Endothelial cell (in vitro differentiated cells): ENCODE measurements at regions not wholly inside any gene's neighbourhood (a gene's known extent, or its start where the extent isn't known, plus 50 kb on each side); places are given as distances from the start of the nearest gene placed in this dataset.
A peak's percentile ranks its signal among the peaks of the same experiment; 100 is the strongest.

Experiments used
- DNase-seq: peaks from one replicate; pipeline ENCODE4 v3.0.0; 2021; ENCODE audit warnings: low spot score
- H3K27ac Mint-ChIP-seq: one replicate; pipeline ENCODE4 v1.8.0; 2021; ENCODE audit warnings: mixed read lengths, inconsistent platforms; ENCODE audit not compliant: unreplicated experiment
- H3K27me3 Mint-ChIP-seq: one replicate; pipeline ENCODE4 v1.8.0; 2021; ENCODE audit warnings: mild to moderate bottlenecking, moderate library complexity, mixed read lengths, inconsistent platforms; ENCODE audit not compliant: unreplicated experiment
- H3K36me3 Mint-ChIP-seq: one replicate; pipeline ENCODE4 v1.8.0; 2021; ENCODE audit warnings: mild to moderate bottlenecking, low read depth, mixed read lengths, inconsistent platforms; ENCODE audit not compliant: unreplicated experiment
- H3K4me1 Mint-ChIP-seq: one replicate; pipeline ENCODE4 v1.8.0; 2021; ENCODE audit warnings: mild to moderate bottlenecking, mixed read lengths, inconsistent platforms; ENCODE audit not compliant: unreplicated experiment
- H3K4me3 Mint-ChIP-seq: one replicate; pipeline ENCODE4 v1.8.0; 2021; ENCODE audit warnings: mild to moderate bottlenecking, mixed read lengths, inconsistent platforms; ENCODE audit not compliant: unreplicated experiment
- H3K9me3 Mint-ChIP-seq: one replicate; pipeline ENCODE4 v1.8.0; 2021; ENCODE audit warnings: mixed read lengths, inconsistent platforms; ENCODE audit not compliant: unreplicated experiment
- TF ChIP-seq, protein P1 (sequence below): fragments of 200-600 bp; sonication (generic); IDR thresholded peaks from one replicate; pipeline ENCODE4 v1.5.0; 2021; ENCODE audit warnings: antibody characterized with exemption; ENCODE audit not compliant: unreplicated experiment

DNA sequence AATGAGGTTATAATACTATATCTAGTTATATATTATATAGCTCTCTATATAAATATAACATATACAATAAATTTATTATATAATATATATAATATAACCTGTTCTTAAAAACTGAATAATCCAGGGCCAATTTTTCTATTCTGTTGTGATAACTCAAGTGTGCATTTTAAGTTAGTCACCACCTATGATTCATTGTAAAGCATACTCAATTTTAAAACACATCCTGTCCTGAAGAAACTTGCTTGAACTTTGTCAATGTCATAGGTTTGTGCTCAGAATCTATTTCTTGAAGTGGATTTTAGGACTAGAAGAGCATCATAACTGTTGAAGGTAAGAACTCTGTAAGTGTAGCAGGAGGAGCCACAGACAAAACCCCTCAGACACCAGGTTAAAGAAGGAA lies 1209.8 kb downstream of the REEP3 start:
- Mint-ChIP-seq H3K36me3 (no peaks in the 10 kb centered on the region), H3K27me3 (peaks cover 3% of the 10 kb centered on the region), H3K9me3 (no peaks in the 10 kb centered on the region), H3K27ac (no peak overlapping the region), H3K4me3 (no peak overlapping the region), H3K4me1 (peaks cover 8% of the 10 kb centered on the region)
- TF ChIP-seq, protein P1, sequence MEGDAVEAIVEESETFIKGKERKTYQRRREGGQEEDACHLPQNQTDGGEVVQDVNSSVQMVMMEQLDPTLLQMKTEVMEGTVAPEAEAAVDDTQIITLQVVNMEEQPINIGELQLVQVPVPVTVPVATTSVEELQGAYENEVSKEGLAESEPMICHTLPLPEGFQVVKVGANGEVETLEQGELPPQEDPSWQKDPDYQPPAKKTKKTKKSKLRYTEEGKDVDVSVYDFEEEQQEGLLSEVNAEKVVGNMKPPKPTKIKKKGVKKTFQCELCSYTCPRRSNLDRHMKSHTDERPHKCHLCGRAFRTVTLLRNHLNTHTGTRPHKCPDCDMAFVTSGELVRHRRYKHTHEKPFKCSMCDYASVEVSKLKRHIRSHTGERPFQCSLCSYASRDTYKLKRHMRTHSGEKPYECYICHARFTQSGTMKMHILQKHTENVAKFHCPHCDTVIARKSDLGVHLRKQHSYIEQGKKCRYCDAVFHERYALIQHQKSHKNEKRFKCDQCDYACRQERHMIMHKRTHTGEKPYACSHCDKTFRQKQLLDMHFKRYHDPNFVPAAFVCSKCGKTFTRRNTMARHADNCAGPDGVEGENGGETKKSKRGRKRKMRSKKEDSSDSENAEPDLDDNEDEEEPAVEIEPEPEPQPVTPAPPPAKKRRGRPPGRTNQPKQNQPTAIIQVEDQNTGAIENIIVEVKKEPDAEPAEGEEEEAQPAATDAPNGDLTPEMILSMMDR: no peak
- DNase-seq: no peak

DNA sequence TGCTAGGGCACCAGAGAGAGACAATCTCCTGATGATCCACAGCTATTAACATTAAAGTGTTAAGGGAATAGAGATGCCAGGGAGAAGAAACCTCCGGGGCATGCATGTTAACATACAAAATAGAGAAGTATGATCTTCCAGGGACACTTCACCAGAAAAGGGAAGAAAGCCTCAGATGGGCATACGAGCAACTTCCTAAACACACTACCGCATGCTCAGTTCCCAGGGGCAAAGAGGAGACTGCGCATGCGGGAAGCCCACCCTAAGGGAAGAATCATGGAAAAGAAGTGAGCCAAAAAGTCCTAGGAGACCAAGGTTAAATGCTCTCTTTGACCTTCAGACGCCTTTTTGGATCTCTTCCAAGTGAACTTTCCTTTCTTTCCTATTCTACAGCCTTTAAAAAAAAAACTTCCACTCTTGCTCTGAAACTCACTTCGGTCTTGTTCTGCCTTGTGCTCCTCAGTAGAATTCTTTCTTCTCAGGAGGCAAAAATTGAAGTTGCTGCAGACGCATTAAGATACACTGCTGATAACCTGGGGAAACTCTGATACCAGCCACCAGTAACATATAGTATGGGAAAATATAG lies 1211.3 kb downstream of the REEP3 start:
- Mint-ChIP-seq H3K9me3 (no peaks in the 10 kb centered on the region), H3K4me3 (no peak overlapping the region), H3K27ac (no peak overlapping the region), H3K4me1 (peaks cover 8% of the 10 kb centered on the region), H3K36me3 (no peaks in the 10 kb centered on the region), H3K27me3 (peaks cover 3% of the 10 kb centered on the region)
- TF ChIP-seq, protein P1: no peak
- DNase-seq: no peak

DNA sequence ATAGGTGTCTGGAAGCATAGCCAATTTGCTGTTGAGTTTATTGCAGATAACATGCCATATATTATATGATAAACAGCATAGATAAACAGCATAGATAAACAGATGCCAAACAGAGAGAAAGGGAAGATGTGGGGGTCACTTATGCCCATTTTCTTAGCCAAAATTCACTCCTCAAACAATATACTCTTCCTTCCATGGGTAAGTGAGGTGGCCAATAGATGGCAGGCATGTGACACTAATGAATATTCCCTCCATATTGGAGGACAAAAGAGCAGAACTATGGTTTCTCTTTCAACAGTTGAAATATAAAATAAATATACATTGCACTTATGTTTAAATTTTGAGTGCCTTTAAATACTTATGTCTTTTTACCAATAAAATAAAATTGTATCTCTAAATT lies 1212.8 kb downstream of the REEP3 start:
- H3K27ac Mint-ChIP-seq: no peak overlapping the region
- DNase-seq: peak; percentile 25

DNA sequence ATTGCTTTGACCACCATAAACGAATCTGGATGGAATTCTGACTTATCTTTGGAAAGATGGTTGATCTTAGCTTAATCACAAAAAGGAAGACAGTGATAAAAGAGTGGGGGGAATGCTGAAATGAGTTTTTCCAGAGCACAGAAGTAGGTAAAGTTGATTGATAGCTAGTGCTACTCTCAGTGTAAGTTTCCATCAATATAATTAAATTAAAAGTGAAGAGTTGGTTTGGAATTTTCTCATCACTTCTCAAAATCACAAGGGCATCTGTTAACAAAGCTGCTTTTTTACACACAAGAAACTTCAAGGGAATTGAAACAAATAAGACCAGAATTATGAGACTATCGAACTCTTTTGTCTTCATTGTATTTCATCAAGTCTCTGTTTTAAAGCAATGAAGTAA lies 1217.3 kb downstream of the REEP3 start:
- TF ChIP-seq, protein P1: no peak
- H3K9me3 Mint-ChIP-seq: no peaks in the 10 kb centered on the region
- no peak overlapping the region for H3K4me3 Mint-ChIP-seq
- no peak overlapping the region for H3K27ac Mint-ChIP-seq
- no peaks in the 10 kb centered on the region for H3K36me3 Mint-ChIP-seq
- H3K27me3 Mint-ChIP-seq: no peaks in the 10 kb centered on the region
- H3K4me1 Mint-ChIP-seq: no peaks in the 10 kb centered on the region
- no peak for DNase-seq

More for the DNA sequence above, 1212.8 kb downstream of the REEP3 start:
- Mint-ChIP-seq H3K27me3 (peaks cover 3% of the 10 kb centered on the region), H3K4me3 (no peak overlapping the region), H3K4me1 (peaks cover 8% of the 10 kb centered on the region), H3K9me3 (no peaks in the 10 kb centered on the region), H3K36me3 (no peaks in the 10 kb centered on the region)
- TF ChIP-seq, protein P1: no peak

DNA sequence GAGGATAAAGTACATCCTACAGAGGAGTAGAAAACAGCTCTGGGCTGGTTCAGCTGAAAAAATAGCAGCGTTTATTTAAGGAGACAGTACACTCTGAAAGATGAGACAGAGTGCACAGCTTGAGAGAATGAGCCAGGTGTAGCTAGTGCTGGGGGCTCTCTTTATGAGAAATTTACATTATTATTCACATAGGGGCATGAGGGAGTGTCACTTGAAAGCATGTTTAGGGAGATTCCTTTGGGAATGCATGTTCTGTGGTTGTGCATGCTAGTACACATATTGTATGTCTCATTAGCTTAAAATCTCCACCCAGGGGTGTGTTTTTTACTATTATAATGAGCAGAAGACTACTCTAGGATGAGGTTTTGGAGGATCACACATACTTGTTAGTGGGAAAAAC lies 1224.4 kb downstream of the REEP3 start:
- no peak overlapping the region for H3K4me3 Mint-ChIP-seq
- H3K27ac Mint-ChIP-seq: no peak overlapping the region
- TF ChIP-seq, protein P1: no peak
- H3K27me3 Mint-ChIP-seq: no peaks in the 10 kb centered on the region
- no peaks in the 10 kb centered on the region for H3K9me3 Mint-ChIP-seq
- no peak for DNase-seq
- H3K4me1 Mint-ChIP-seq: no peaks in the 10 kb centered on the region
- H3K36me3 Mint-ChIP-seq: no peaks in the 10 kb centered on the region
